ENCODE measurements at regions not wholly inside any gene's neighbourhood (a gene's known extent, or its start where the extent isn't known, plus 50 kb on each side); places are given as distances from the start of the nearest gene placed in this dataset.

DNA sequence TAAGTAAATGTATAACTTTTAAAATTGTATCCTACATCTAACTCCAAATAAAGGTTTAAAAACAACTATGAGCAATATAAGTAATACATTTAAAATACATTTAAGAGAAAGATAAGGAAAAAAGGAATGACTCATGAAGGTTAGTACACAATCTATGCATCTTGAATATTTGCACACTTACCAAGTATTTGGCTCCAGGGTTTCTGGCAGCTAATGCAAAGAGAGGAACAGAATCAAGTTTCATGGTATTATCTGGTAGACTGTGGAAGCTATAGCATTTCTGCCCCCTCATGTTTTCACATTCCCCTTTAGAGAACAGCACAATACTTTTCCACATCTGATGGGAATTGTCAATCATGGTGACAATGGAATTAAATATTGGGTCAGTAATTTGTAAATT, 132.1 kb downstream of the COX7C start:
- H3K9me3 ChIP-seq (ENCODE audit: control insufficient read depth, low read depth, low read length), result no peaks in the 10 kb centered on the region
- DNase-seq (ENCODE audit: low read depth, low spot score), result no peak

DNA sequence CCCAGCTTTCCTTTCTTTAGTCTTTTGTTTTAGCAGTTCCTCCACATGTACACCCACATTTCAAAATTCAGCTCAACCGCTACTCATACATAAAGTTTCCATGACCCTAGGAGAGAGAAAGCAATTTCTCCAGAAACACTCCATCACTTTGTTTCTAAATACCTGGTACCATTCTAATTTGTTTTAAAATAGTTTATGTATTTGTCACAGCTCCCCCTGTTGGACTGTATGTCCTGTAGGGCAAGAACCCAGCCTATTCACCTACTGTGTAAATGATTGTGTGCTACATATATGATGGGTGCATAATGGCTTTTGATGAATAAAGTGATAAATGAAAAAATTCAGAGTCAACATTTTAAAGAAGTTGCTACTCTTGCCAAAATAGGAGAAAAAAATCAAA, 139.1 kb downstream of the COX7C start:
- H3K9me1 ChIP-seq (ENCODE audit: control insufficient read depth, extremely low read depth, insufficient read depth, low read length), result no peaks in the 10 kb centered on the region
- no peaks in the 10 kb centered on the region for H3K27me3 ChIP-seq (ENCODE audit: control insufficient read depth, extremely low read depth, insufficient read depth, low read length)
- FAIRE-seq (no peak), DNase-seq (ENCODE audit: low read depth, low spot score) (no peak)
- H4K20me1 ChIP-seq (ENCODE audit: control insufficient read depth, extremely low read depth, insufficient read depth, low read length), result no peaks in the 10 kb centered on the region
- no peaks in the 10 kb centered on the region for H3K79me2 ChIP-seq (ENCODE audit: control insufficient read depth, insufficient read depth, low read length)
- H3K27ac ChIP-seq (ENCODE audit: control insufficient read depth, insufficient read depth, low read length), result no peak overlapping the region
- H3K4me1 ChIP-seq (ENCODE audit: control insufficient read depth, extremely low read depth, insufficient read depth, low read length), result no peaks in the 10 kb centered on the region
- H3K9me3 ChIP-seq (ENCODE audit: control insufficient read depth, low read depth, low read length), result no peaks in the 10 kb centered on the region
- no peak for TF ChIP-seq EZH2 (IDR thresholded peaks at IDR 0.05; ENCODE audit: low read length)
- TF ChIP-seq, protein P1, sequence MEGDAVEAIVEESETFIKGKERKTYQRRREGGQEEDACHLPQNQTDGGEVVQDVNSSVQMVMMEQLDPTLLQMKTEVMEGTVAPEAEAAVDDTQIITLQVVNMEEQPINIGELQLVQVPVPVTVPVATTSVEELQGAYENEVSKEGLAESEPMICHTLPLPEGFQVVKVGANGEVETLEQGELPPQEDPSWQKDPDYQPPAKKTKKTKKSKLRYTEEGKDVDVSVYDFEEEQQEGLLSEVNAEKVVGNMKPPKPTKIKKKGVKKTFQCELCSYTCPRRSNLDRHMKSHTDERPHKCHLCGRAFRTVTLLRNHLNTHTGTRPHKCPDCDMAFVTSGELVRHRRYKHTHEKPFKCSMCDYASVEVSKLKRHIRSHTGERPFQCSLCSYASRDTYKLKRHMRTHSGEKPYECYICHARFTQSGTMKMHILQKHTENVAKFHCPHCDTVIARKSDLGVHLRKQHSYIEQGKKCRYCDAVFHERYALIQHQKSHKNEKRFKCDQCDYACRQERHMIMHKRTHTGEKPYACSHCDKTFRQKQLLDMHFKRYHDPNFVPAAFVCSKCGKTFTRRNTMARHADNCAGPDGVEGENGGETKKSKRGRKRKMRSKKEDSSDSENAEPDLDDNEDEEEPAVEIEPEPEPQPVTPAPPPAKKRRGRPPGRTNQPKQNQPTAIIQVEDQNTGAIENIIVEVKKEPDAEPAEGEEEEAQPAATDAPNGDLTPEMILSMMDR (optimal IDR thresholded peaks at IDR 0.05 in 1 of 3, IDR thresholded peaks at IDR 0.05 in 1 of 3, conservative IDR thresholded peaks at IDR 0.05 in 1 of 3; ENCODE audit: extremely low read depth in 1 of 3, insufficient read depth in 2 of 3, low read length in 3 of 3), result no peak
- H3K9ac ChIP-seq (ENCODE audit: control insufficient read depth, extremely low read depth, insufficient read depth, low read length), result no peak overlapping the region
- dilution Hi-C loops (cut with MboI; ENCODE audit: extremely low pct_ligation_motif_present, low sequenced_read_pairs), result no loop called here
- no peaks in the 10 kb centered on the region for H3K36me3 ChIP-seq (ENCODE audit: control insufficient read depth in 2 of 2, extremely low read depth in 1 of 2, insufficient read depth in 2 of 2, low read length in 2 of 2)
- no peak overlapping the region for H3K4me3 ChIP-seq (ENCODE audit: control insufficient read depth in 2 of 3, extremely low read depth in 1 of 3, insufficient read depth in 2 of 3, low read depth in 1 of 3, low read length in 3 of 3)
- no peak overlapping the region for H2AFZ ChIP-seq (ENCODE audit: control insufficient read depth, low read length)
- H3K4me2 ChIP-seq (ENCODE audit: control insufficient read depth, extremely low read depth, insufficient read depth, low read depth, low read length), result no peak overlapping the region

More for the DNA sequence above, 132.1 kb downstream of the COX7C start:
- no peak overlapping the region for H3K27ac ChIP-seq (ENCODE audit: control insufficient read depth, insufficient read depth, low read length)
- dilution Hi-C loops (cut with MboI; ENCODE audit: extremely low pct_ligation_motif_present, low sequenced_read_pairs), result no loop called here
- FAIRE-seq, result no peak
- TF ChIP-seq EZH2 (IDR thresholded peaks at IDR 0.05; ENCODE audit: low read length), result no peak
- TF ChIP-seq, protein P1 (optimal IDR thresholded peaks at IDR 0.05 in 1 of 3, IDR thresholded peaks at IDR 0.05 in 1 of 3, conservative IDR thresholded peaks at IDR 0.05 in 1 of 3; ENCODE audit: extremely low read depth in 1 of 3, insufficient read depth in 2 of 3, low read length in 3 of 3), result no peak
- H4K20me1 ChIP-seq (ENCODE audit: control insufficient read depth, extremely low read depth, insufficient read depth, low read length), result no peaks in the 10 kb centered on the region
- peaks cover 13% of the 10 kb centered on the region for H3K4me1 ChIP-seq (ENCODE audit: control insufficient read depth, extremely low read depth, insufficient read depth, low read length)
- H3K4me3 ChIP-seq (ENCODE audit: control insufficient read depth in 2 of 3, extremely low read depth in 1 of 3, insufficient read depth in 2 of 3, low read depth in 1 of 3, low read length in 3 of 3), result no peak overlapping the region
- no peaks in the 10 kb centered on the region for H3K9me1 ChIP-seq (ENCODE audit: control insufficient read depth, extremely low read depth, insufficient read depth, low read length)
- H3K9ac ChIP-seq (ENCODE audit: control insufficient read depth, extremely low read depth, insufficient read depth, low read length), result no peak overlapping the region
- no peaks in the 10 kb centered on the region for H3K27me3 ChIP-seq (ENCODE audit: control insufficient read depth, extremely low read depth, insufficient read depth, low read length)
- no peaks in the 10 kb centered on the region for H3K36me3 ChIP-seq (ENCODE audit: control insufficient read depth in 2 of 2, extremely low read depth in 1 of 2, insufficient read depth in 2 of 2, low read length in 2 of 2)
- no peak overlapping the region for H3K4me2 ChIP-seq (ENCODE audit: control insufficient read depth, extremely low read depth, insufficient read depth, low read depth, low read length)
- H3K79me2 ChIP-seq (ENCODE audit: control insufficient read depth, insufficient read depth, low read length), result no peaks in the 10 kb centered on the region
- no peak overlapping the region for H2AFZ ChIP-seq (ENCODE audit: control insufficient read depth, low read length)
